IPS-18c (cell line): ENCODE measurements at regions not wholly inside any gene's neighbourhood (a gene's known extent, or its start where the extent isn't known, plus 50 kb on each side); places are given as distances from the start of the nearest gene placed in this dataset.
"Not testable (repeated sequence)": the region's sequence is repeated elsewhere in the genome, so short reads cannot be mapped to it uniquely, and the experiment has no call there.

Experiments used
- H3K4me3 ChIP-seq: 2 replicates; pipeline ENCODE4 v1.7.0; 2013; ENCODE audit warnings: low read depth, mild to moderate bottlenecking, low read length, moderate library complexity; ENCODE audit not compliant: insufficient read depth
- H3K9me3 ChIP-seq: one replicate; pipeline ENCODE4 v1.6.1; 2013; ENCODE audit warnings: mild to moderate bottlenecking, low read length, moderate library complexity; ENCODE audit not compliant: control insufficient read depth, insufficient read depth

DNA sequence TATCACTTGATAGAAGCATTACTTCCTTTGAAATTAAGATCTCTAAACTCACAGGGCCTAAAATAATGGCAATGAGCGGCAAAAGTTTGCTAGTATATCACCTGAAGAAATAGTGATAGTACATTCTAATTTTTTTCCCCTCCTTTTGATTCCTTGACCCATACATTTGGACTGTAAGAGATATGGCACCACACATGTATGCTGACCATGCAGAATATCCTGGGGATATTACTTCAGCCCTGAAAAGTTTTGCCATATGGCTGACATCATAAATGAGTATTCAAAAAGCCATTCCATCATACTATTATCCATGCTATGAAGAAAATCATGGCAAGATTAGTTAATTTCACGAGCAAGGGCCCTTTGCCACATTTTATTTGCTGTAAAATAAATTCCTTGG is 576.9 kb downstream of the KCNT2 start:
- not testable (repeated sequence) for H3K9me3 ChIP-seq, H3K4me3 ChIP-seq

DNA sequence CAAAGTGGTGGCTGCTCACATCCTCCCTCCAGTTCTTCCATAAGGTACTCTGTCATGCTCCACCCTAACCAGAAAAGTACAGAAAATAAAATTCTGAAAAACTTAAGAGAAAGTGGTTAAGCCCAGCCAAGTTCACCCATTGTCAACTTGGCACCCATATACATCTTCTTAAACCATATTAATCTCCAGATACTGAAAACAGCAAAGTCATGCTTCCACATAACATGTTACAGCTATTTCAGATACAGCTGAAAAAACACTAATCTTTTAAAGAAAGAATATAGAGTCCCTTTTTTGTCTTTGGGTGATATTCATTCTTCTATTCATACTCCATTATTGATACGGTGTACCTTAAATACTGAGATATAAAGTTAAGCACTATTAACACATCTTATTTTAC is 577.8 kb downstream of the KCNT2 start:
- no peaks in the 10 kb centered on the region for H3K9me3 ChIP-seq

DNA sequence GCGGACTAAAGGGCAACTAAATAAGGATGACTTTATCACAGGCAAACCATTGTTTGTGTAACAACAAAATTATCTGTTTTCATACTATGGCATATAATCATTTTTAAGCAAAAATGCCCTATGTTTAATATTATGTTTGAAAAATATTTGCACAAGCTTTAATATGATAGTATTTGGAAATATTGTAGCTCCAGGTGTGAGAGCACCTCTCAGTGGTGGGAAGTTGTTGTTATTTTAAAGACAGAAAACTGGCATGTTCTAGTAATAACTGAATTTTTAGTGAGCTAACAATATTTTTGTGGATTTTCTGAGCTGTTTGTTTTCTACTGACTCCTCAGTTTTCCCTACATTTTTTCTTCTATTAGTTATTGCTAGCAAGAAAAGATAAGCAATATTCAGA is 578.8 kb downstream of the KCNT2 start:
- Histone ChIP-seq H3K9me3 (no peaks in the 10 kb centered on the region), H3K4me3 (no peak overlapping the region)

More for the DNA sequence above, 577.8 kb downstream of the KCNT2 start:
- H3K4me3 ChIP-seq = no peak overlapping the region

DNA sequence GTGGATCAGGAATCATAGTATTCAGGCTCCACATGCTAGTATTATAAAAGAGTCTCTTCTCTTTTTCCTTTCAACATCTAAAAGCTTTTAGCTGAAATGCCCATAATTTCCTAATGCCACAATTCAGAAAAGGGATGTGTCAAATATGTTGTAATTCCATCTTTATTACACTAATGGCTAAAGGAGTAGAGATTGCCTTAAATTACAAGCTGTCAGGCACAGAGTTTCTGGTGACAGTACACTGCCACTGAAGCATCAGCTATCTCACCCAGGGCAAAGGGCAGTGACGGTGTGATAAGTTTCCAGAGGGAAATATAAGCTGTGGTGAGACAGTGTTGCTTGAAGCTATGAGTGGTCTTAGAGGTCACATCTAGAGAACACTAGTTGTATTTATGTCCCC is 581.1 kb downstream of the KCNT2 start:
- H3K4me3 ChIP-seq = no peak overlapping the region
- H3K9me3 ChIP-seq = no peaks in the 10 kb centered on the region

DNA sequence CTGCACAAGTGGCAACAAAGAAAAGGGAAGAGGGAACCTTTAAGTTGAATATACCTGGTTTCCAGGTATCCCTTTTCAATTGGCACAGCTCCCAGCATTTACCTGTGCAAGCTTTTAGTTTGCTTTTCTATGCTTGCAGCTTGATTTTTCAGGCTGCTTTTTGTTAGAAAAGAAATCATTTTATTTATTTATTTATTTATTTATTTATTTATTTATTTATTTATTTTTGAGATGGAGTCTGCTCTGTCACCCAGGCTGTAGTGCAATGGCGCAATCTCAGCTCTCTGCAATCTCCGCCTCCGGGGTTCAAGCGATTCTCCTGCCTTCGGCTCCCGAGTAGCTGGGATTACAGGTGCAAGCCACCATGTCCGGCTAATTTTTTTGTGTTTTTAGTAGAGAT is 587.1 kb downstream of the KCNT2 start:
- H3K4me3 ChIP-seq, H3K9me3 ChIP-seq: not testable (repeated sequence)

DNA sequence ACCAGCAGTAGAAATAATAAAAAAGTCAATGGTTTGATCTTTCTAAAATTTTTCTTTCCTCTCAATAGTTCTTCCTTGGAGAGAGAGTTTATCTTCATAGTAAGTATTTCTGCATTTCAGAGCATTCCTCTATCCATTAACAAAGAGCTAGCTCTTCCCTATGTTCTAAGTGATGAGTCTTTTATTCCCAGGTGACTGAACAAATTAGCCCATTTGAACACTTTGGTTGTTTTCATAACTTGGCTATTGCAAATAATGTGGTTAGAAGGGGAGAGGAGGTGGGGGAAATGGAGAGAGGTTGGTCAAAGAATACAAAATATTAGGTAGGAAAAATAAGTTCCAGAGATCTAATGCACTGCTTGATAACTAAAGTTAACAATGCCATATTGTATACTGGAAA is 598.9 kb downstream of the KCNT2 start:
- no peak overlapping the region for H3K4me3 ChIP-seq
- no peaks in the 10 kb centered on the region for H3K9me3 ChIP-seq

DNA sequence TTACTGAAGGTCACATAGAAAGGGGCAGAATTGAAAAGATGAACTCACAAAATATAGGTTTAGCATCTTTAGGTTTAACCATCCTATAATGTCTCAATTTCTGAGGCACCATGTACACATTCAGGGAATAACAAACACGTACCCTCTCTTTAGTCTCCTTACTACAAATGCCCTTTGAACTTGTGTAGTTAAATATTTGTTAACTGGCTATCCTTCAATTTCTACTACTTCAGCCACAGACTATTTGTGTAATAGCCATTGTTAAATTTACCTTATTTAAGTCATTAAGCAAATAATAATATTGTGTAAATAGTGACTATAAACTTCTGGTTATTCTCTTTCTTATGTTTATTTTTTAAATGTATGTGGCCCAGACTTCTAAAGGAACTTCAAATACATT is 600.5 kb downstream of the KCNT2 start:
- Histone ChIP-seq H3K9me3 (no peaks in the 10 kb centered on the region), H3K4me3 (no peak overlapping the region)

DNA sequence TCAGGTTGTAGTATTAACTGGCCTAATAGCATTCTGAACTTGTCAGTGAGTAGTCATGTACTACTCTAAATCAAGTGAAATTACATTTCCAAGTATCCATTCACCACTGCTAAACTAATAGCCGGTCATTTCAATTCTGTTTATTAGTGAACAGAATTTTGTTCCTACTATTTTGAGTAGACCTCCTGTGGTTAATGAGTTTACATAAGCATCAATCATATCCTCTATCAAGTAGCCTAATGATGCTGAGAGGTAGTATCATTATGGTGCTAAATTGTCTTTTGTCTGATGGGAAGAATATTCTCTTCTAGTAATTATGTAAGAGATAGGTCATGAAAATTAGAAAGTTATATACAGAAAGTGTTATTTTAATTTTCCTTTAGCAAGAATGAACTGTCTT is 602.8 kb downstream of the KCNT2 start:
- no peaks in the 10 kb centered on the region for H3K9me3 ChIP-seq
- no peak overlapping the region for H3K4me3 ChIP-seq

DNA sequence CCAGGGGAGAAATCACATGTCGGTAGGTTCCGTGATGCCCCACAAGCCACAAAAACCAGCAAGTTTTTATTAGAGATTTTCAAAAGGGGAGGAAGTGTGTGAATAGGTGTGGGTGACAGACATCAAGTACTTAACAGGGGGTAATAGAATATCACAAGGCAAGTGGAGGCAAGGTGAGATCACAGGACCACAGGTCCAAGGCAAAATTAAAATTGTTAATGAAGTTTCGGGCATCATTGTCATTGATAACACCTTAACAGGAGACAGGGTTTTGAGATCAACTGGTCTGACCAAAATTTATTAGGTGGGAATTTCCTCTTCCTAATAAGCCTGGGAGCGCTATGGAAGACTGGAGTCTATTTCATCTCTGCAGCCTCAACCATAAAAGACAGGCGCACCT is 603.9 kb downstream of the KCNT2 start:
- not testable (repeated sequence) for H3K4me3 ChIP-seq, H3K9me3 ChIP-seq

DNA sequence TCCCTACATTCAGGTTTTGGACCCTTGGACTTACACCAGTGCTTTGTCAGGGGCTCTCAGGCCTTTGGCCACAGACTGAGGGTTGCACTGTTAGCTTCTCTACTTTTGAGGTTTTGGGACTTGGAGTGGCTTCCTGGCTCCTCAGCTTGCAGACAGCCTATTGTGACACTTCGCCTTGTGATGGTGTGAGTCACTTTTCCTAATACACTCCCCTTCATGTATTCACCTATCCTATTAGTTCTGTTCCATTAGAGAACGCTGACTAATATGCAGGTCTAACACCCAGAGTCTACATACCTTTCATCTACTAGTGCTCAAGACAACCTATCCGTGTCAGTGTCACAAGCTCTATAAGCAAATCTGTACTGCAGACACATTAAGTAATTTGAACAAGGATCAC is 605.3 kb downstream of the KCNT2 start:
- Histone ChIP-seq H3K4me3 (no peak overlapping the region), H3K9me3 (no peaks in the 10 kb centered on the region)

DNA sequence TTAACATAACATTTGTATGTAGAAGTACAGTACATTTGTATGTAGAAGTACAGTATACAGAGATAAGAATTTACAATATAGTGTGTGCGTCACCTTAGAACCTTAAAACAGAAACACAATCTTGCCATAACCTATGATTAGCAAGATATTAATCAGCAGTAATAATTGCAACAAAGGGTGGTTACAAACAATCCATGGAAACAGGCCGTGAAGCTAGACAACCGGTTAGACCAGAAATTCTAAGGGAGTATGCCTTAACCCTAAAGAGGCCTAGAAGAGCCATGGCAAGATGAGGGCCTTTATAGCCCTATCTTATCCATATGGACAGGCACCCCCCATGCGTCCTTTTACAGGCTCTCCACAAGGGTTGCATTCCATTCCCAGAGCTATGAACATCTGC is 605.9 kb downstream of the KCNT2 start:
- H3K4me3 ChIP-seq, H3K9me3 ChIP-seq: not testable (repeated sequence)

DNA sequence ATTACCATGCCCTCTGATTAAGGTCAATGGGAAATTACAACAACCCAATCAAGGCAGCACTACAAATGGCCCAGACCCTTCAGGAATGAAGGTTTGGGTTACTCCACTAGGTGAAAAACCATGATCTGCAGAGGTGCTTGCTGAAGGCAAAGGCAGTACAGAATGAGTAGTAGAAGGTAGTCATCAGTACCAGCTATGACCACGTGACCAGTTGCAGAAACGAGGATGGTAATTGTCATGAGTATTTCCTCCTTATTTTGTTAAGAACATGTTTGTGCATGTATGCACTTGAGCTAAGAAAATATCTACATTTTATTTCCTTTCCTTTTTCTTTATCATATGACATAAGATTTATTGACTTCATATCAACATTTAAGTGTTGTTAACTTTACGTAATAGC is 607.1 kb downstream of the KCNT2 start:
- Histone ChIP-seq H3K4me3 (no peak overlapping the region), H3K9me3 (no peaks in the 10 kb centered on the region)

DNA sequence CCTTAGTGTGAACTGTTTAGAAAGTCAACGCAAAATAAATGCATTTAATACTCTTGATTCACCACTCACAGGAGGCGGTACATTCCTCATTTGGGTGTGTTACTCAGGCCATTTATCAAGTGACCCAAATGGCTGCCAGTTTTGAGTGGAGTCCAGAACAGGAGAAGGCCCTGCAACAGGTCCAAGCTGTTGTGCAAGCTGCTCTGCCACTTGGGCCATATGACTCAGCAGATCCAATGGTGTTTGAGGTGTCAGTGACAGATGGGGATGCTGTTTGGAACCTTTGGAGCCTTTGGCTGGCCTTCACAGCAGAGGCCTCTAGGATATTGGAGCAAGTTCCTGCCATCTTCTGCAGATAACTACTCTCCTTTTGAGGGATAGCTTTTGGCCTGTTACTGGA is 609.2 kb downstream of the KCNT2 start:
- Histone ChIP-seq H3K4me3 (no peak overlapping the region), H3K9me3 (no peaks in the 10 kb centered on the region)

DNA sequence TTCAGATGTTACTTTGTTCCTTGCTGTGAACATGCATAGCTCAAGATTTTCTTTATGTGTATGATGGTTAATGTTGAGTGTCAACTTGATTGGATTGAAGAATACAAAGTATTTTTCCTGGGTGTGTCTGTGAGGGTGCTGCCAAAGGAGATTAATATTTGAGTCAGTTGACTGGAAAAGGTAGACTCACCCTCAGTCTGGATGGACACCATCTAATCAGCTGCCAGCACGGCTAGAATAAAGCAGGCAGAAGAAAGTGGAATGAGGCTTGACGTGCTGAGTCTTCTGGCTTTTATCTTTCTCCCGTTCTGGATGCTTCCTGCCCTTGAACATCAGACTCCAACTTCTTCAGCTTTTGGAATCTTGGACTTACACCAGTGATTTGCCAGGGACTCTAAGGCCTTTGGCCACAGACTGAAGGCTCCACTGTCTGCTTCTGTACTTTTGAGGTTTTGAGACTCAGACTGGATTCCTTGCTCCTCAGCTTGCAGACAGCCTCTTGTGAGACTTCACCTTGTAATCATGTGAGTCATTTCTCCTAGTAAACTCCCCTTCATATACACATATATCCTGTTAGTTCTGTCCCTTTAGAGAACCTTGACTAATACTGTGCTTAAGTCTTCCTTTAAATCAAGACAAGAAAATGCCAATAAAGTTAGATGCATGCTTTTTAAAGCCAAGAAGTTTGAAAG is 626.6 kb downstream of the KCNT2 start:
- no peaks in the 10 kb centered on the region for H3K9me3 ChIP-seq
- no peak overlapping the region for H3K4me3 ChIP-seq

DNA sequence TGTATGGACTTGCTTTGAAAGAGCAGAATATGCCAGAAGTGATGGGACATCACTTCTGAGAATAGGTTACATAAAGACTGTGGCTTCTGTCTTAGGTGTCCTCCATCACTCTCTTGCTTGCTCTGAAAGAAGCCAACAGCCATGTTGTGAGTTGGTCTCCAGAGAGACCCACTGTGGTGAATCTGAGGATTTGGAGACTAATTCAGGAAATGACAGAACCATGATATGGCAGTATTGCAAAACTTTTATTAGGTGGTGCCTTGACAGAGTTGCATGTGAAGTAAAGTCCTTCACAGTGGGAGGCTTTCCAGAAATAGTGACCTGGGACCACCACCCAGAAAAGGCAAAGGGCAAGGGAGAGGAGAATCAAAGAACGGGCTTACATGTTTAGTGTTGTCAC is 628.6 kb downstream of the KCNT2 start:
- Histone ChIP-seq H3K4me3 (no peak overlapping the region), H3K9me3 (no peaks in the 10 kb centered on the region)

DNA sequence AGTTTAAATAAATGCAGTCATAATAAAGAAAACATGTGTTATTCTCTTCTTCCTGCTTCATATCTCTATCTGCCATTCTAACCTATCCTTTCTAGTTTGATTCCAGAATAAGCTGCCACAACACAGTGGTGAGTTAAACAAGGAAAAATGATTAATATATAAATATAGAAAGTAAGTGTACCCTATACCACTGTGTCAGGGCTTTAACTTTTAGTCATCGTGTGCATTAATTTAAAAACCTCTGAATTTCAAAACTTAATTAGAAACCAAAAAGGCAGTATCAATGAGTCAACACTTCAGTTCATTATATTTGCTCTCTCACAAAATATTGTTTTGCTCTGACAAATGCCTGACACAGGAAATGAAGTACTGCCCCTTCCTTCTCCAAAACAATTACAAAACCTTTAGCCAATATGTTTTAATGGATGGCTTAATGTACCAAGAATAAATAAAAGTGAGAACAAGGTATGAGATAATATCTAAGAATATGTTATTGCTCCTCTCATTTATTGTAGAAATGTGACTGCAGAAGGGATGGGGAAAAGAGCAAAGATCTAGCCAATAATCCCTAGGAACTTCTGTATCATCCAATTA is 634.8 kb downstream of the KCNT2 start:
- no peak overlapping the region for H3K4me3 ChIP-seq
- H3K9me3 ChIP-seq = no peaks in the 10 kb centered on the region

DNA sequence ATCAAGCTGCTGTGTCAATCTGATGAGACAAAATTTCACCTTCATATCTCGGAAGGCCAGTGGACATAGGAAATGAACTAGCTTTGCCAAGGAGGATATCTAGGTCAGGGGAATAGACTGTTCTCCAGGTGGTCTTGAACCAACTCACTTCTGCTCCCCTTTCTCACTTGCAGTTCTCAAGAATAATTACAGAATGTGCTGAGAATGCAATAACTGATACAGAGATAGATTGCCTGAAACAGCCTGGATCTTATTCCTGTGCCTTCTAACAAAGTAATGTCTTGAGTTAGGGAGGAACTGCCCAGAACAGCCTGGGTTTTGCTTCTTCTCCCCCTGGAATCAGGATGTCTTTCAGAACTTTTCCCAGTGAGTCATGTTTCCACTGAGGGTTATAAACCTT is 636.7 kb downstream of the KCNT2 start:
- no peak overlapping the region for H3K4me3 ChIP-seq
- H3K9me3 ChIP-seq = no peaks in the 10 kb centered on the region

DNA sequence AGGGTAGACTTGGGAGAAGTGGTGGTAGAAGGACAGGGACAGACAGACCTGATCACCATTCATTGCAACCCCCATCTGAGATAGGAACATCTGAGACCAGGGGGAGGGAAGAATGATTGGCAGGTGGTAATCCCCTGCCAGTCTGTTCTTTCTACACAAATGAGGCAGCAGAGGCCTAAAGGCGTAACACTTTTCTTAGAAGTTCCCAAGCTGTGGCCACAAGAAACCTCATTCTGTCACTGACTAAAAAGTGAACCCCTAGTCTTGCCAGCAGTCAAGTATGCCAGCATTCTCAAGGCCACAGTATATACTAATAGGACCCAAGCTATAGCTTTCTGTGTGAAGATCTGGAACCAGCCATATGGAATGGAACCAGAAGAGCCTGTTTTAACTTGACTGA is 638.0 kb downstream of the KCNT2 start:
- Histone ChIP-seq H3K9me3 (no peaks in the 10 kb centered on the region), H3K4me3 (no peak overlapping the region)

DNA sequence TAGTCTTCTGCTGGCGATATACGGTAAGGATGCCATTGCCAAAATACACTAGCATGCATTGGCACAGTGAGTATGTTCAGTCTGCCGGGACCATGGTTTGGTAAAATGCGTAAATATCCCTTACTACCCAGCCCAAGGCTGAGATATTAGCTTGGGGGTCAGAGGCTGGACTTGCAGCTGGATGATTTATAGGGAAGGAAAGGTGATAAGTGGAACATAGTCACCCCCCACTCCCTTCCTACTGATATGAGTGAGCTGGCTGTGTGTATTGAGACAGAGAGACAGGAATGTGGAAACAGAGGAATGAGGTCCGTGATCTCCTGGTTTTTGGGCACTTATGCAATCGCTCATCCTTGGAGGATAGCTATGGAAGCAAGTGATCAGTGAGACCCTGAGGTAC is 642.8 kb downstream of the KCNT2 start:
- no peak overlapping the region for H3K4me3 ChIP-seq
- no peaks in the 10 kb centered on the region for H3K9me3 ChIP-seq
